ENCODE measurements at regions not wholly inside any gene's neighbourhood (a gene's known extent, or its start where the extent isn't known, plus 50 kb on each side); places are given as distances from the start of the nearest gene placed in this dataset.

DNA sequence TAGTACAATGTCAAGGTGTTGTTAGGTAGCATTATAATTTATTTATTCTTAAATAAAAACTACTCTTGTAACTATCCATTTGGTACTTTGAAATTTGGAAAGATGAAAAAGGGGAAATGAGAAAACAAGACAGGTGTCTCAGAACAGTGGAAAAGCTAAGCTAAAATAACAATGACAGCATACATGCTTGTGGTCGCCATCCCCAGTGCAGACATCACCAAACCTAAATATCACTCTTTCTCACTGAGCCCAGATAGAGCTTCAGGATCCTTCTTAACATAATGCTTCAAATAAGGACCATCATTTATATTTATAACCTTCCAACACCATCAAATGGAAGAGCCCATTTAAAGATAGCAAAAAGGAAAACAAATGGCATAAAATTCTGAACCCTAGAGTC is 434.4 kb upstream of the BRINP1 start:
- CTCF ChIA-PET = no interaction called here
- ATAC-seq (no peak), DNase-seq (ENCODE audit: low read depth, low spot score) (no peak)
- no TSS peak for BruUV-seq (replicated peaks)
- POLR2A ChIA-PET = no interaction called here
- Histone ChIP-seq H3K36me3 (ENCODE audit: control insufficient read depth in 1 of 2, insufficient read depth in 2 of 2, low read length in 2 of 2) (no peaks in the 10 kb centered on the region), H3K4me2 (ENCODE audit: low read length) (no peak overlapping the region), H3K9me3 (ENCODE audit: control insufficient read depth in 1 of 2, insufficient read depth in 1 of 2, low read depth in 1 of 2, low read length in 2 of 2) (no peaks in the 10 kb centered on the region), H3K79me2 (ENCODE audit: insufficient read depth, low read length) (no peaks in the 10 kb centered on the region), H3K4me3 (replicated peaks in 1 of 2; ENCODE audit: low read depth in 1 of 2, low read length in 2 of 2) (no peak overlapping the region), H3K9me2 (ENCODE audit: insufficient read depth) (no peaks in the 10 kb centered on the region), H3K9ac (ENCODE audit: low read length) (no peak overlapping the region), H2AFZ (ENCODE audit: low read depth, low read length, poor library complexity, severe bottlenecking) (no peak overlapping the region), H3K27me3 (ENCODE audit: insufficient read depth, low read length) (no peaks in the 10 kb centered on the region), H3K4me1 (ENCODE audit: control insufficient read depth in 1 of 2, insufficient read depth in 2 of 2, low read length in 2 of 2) (no peaks in the 10 kb centered on the region), H4K20me1 (ENCODE audit: insufficient read depth) (no peaks in the 10 kb centered on the region), H3K27ac (ENCODE audit: low read depth, low read length) (no peak overlapping the region)
- RAD21 ChIA-PET (ENCODE audit: low non-redundant PET in 1 of 2, low total read pairs in 2 of 2, uncharacterized antibody in 2 of 2, unreplicated experiment in 2 of 2) = no interaction called here
- intact Hi-C loops (cut with micrococcal nuclease) = no loop called here
- TF ChIP-seq ELF1 (IDR thresholded peaks at IDR 0.05; ENCODE audit: borderline replicate concordance, low read depth) (no peak), CTCF (IDR thresholded peaks at IDR 0.05 in 2 of 3, conservative IDR thresholded peaks at IDR 0.05 in 1 of 3; ENCODE audit: borderline replicate concordance in 1 of 3, insufficient read depth in 1 of 3, low read depth in 2 of 3, low read length in 2 of 3) (no peak), SIN3A (IDR thresholded peaks at IDR 0.05; ENCODE audit: low read depth) (no peak), YY1 (IDR thresholded peaks at IDR 0.05; ENCODE audit: extremely low read depth, insufficient replicate concordance, low read depth, low read length) (no peak), CBX3 (IDR thresholded peaks at IDR 0.05; ENCODE audit: low read depth) (no peak), ZFX (IDR thresholded peaks at IDR 0.05) (no peak), MAX (IDR thresholded peaks at IDR 0.05) (no peak), ATF3 (IDR thresholded peaks at IDR 0.05) (no peak), JUND (IDR thresholded peaks at IDR 0.05) (no peak)
- TF ChIP-seq, protein P1, sequence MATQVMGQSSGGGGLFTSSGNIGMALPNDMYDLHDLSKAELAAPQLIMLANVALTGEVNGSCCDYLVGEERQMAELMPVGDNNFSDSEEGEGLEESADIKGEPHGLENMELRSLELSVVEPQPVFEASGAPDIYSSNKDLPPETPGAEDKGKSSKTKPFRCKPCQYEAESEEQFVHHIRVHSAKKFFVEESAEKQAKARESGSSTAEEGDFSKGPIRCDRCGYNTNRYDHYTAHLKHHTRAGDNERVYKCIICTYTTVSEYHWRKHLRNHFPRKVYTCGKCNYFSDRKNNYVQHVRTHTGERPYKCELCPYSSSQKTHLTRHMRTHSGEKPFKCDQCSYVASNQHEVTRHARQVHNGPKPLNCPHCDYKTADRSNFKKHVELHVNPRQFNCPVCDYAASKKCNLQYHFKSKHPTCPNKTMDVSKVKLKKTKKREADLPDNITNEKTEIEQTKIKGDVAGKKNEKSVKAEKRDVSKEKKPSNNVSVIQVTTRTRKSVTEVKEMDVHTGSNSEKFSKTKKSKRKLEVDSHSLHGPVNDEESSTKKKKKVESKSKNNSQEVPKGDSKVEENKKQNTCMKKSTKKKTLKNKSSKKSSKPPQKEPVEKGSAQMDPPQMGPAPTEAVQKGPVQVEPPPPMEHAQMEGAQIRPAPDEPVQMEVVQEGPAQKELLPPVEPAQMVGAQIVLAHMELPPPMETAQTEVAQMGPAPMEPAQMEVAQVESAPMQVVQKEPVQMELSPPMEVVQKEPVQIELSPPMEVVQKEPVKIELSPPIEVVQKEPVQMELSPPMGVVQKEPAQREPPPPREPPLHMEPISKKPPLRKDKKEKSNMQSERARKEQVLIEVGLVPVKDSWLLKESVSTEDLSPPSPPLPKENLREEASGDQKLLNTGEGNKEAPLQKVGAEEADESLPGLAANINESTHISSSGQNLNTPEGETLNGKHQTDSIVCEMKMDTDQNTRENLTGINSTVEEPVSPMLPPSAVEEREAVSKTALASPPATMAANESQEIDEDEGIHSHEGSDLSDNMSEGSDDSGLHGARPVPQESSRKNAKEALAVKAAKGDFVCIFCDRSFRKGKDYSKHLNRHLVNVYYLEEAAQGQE (IDR thresholded peaks at IDR 0.05; ENCODE audit: low read depth) = no peak

Data from HCT116 (cell line).